ENCODE measurements at regions not wholly inside any gene's neighbourhood (a gene's known extent, or its start where the extent isn't known, plus 50 kb on each side); places are given as distances from the start of the nearest gene placed in this dataset.

- TF ChIP-seq EZH2 (IDR thresholded peaks at IDR 0.05), result no peak
- no peak for TF ChIP-seq POLR2A (IDR thresholded peaks at IDR 0.05; ENCODE audit: borderline replicate concordance, extremely low read depth, insufficient read depth, insufficient read length)
Measured at GRCh38 chr5:10009802-10010201, 239.9 kb downstream of the ATPSCKMT start.
